HEK293 (cell line): ENCODE measurements at regions not wholly inside any gene's neighbourhood (a gene's known extent, or its start where the extent isn't known, plus 50 kb on each side); places are given as distances from the start of the nearest gene placed in this dataset.

ENCODE experiments used
- CTCF ChIA-PET: fragments of 350-600 bp; formaldehyde crosslinking; extraction: SDS; loops from one replicate; lab custom pipeline; 2021; ENCODE audit warnings: antibody characterized with exemption; lab: Yijun Ruan, JAX
- POLR2A ChIA-PET: fragments of 300-600 bp; formaldehyde crosslinking; extraction: SDS; loops from one replicate; lab custom pipeline; 2020; ENCODE audit warnings: antibody characterized with exemption, inconsistent platforms; lab: Yijun Ruan, JAX
- H3K27ac ChIP-seq: fragments of 200-500 bp; sonication (Bioruptor generic); 2 replicates; pipeline ENCODE4 v1.5.1; 2014; ENCODE audit warnings: low read depth, low read length, control low read depth, inconsistent platforms; ENCODE audit errors: extremely low read depth
- H3K36me3 ChIP-seq, 2 experiments: fragments of 200-500 bp in 1 of 2; sonication (Bioruptor generic) in 1 of 2; 1 replicate in 1 of 2; 2 replicates in 1 of 2; pipeline ENCODE4 v1.5.1; 2014 to 2017; ENCODE audit warnings: inconsistent platforms in 2 of 2, low read length in 2 of 2; ENCODE audit not compliant: control insufficient read depth in 2 of 2, insufficient read depth in 1 of 2
- H3K4me1 ChIP-seq: fragments of 200-500 bp; sonication (Bioruptor generic); 2 replicates; pipeline ENCODE4 v1.5.1; 2014; ENCODE audit warnings: mild to moderate bottlenecking, low read length, inconsistent platforms; ENCODE audit not compliant: control insufficient read depth, insufficient read depth
- H3K4me3 ChIP-seq: 2 replicates; pipeline ENCODE4 v1.5.1; 2011; ENCODE audit warnings: low read depth, mild to moderate bottlenecking, control low read depth, low read length, moderate library complexity
- H3K9me3 ChIP-seq: fragments of 200-500 bp; sonication (Bioruptor generic); 2 replicates; pipeline ENCODE4 v1.5.1; 2014; ENCODE audit warnings: low read depth, low read length, inconsistent platforms; ENCODE audit not compliant: control insufficient read depth, insufficient read depth
- AEBP2 ChIP-seq: fragments of 450-650 bp; formaldehyde crosslinking; IDR thresholded peaks from 2 replicates; pipeline ENCODE4 v1.5.1; 2016; ENCODE audit warnings: missing biosample characterization, missing genetic modification characterization, borderline replicate concordance
- HOXA7 ChIP-seq: sonication (generic); formaldehyde crosslinking; IDR thresholded peaks from 2 replicates; pipeline ENCODE4 v1.8.1; 2022; ENCODE audit warnings: missing genetic modification reagents, borderline replicate concordance
- ZBTB17 ChIP-seq: fragments of 450-650 bp; formaldehyde crosslinking; IDR thresholded peaks from 2 replicates; pipeline ENCODE4 v1.5.1; 2016; ENCODE audit warnings: missing biosample characterization, missing genetic modification characterization
- ZBTB49 ChIP-seq: fragments of 450-650 bp; formaldehyde crosslinking; IDR thresholded peaks from 2 replicates; pipeline ENCODE4 v1.5.1; 2016; ENCODE audit warnings: missing biosample characterization, missing genetic modification characterization, low read depth
- ZNF112 ChIP-seq: fragments of 450-650 bp; formaldehyde crosslinking; IDR thresholded peaks from 2 replicates; pipeline ENCODE4 v1.5.0; 2017; ENCODE audit warnings: missing biosample characterization, missing genetic modification characterization
- ZNF114 ChIP-seq: fragments of 450-650 bp; formaldehyde crosslinking; IDR thresholded peaks from 2 replicates; pipeline ENCODE4 v1.5.0; 2017; ENCODE audit warnings: missing biosample characterization, missing genetic modification characterization
- ZNF138 ChIP-seq: fragments of 450-650 bp; formaldehyde crosslinking; IDR thresholded peaks from 2 replicates; pipeline ENCODE4 v1.5.1; 2016; ENCODE audit warnings: missing biosample characterization, missing genetic modification characterization, borderline replicate concordance
- ZNF2 ChIP-seq: fragments of 450-650 bp; formaldehyde crosslinking; IDR thresholded peaks from 2 replicates; pipeline ENCODE4 v1.5.1; 2016; ENCODE audit warnings: missing biosample characterization, missing genetic modification characterization
- ZNF223 ChIP-seq: fragments of 450-650 bp; formaldehyde crosslinking; IDR thresholded peaks from 2 replicates; pipeline ENCODE4 v1.5.1; 2016; ENCODE audit warnings: missing biosample characterization, missing genetic modification characterization
- ZNF266 ChIP-seq: fragments of 450-650 bp; formaldehyde crosslinking; IDR thresholded peaks from 2 replicates; pipeline ENCODE4 v1.5.1; 2016; ENCODE audit warnings: missing biosample characterization, missing genetic modification characterization, low read depth
- ZNF280D ChIP-seq: fragments of 450-650 bp; formaldehyde crosslinking; IDR thresholded peaks from 2 replicates; pipeline ENCODE4 v1.5.1; 2016; ENCODE audit warnings: missing biosample characterization, missing genetic modification characterization
- ZNF354C ChIP-seq: fragments of 450-650 bp; formaldehyde crosslinking; IDR thresholded peaks from 2 replicates; pipeline ENCODE4 v1.5.1; 2016; ENCODE audit warnings: missing biosample characterization, missing genetic modification characterization, low read depth, borderline replicate concordance
- ZNF423 ChIP-seq: fragments of 450-650 bp; formaldehyde crosslinking; IDR thresholded peaks from 2 replicates; pipeline ENCODE4 v1.5.1; 2016; ENCODE audit warnings: missing biosample characterization, missing genetic modification characterization
- ZNF555 ChIP-seq: fragments of 450-650 bp; formaldehyde crosslinking; conservative IDR thresholded peaks from 2 replicates; pipeline ENCODE4 v1.5.1; 2017; ENCODE audit warnings: missing biosample characterization, mild to moderate bottlenecking, missing genetic modification characterization, inconsistent platforms
- ZNF645 ChIP-seq: fragments of 450-650 bp; formaldehyde crosslinking; IDR thresholded peaks from 2 replicates; pipeline ENCODE4; 2016; ENCODE audit warnings: missing biosample characterization, missing genetic modification characterization
- ZNF677 ChIP-seq: fragments of 450-650 bp; IDR thresholded peaks from 2 replicates; pipeline ENCODE4 v1.5.0; 2018; ENCODE audit warnings: missing biosample characterization, mild to moderate bottlenecking, missing genetic modification characterization, moderate library complexity
- ZNF692 ChIP-seq: fragments of 450-650 bp; formaldehyde crosslinking; IDR thresholded peaks from 2 replicates; pipeline ENCODE4 v1.5.1; 2016; ENCODE audit warnings: missing biosample characterization, missing genetic modification characterization
- TF ChIP-seq, protein P1 (sequence below): fragments of 450-650 bp; formaldehyde crosslinking; IDR thresholded peaks from 2 replicates; pipeline ENCODE4 v1.5.1; 2017; ENCODE audit warnings: missing biosample characterization, missing genetic modification characterization
- TF ChIP-seq, protein P2 (sequence below): fragments of 450-650 bp; formaldehyde crosslinking; IDR thresholded peaks from 2 replicates; pipeline ENCODE4 v1.5.1; 2016; ENCODE audit warnings: missing biosample characterization, missing genetic modification characterization
- TF ChIP-seq, protein P3 (sequence below): fragments of 450-650 bp; formaldehyde crosslinking; IDR thresholded peaks from 2 replicates; pipeline ENCODE4 v1.5.1; 2016; ENCODE audit warnings: missing biosample characterization, missing genetic modification characterization

GRCh38 chr18:65411061-65411460 lies 339.8 kb upstream of the CDH7 start (continued):
- TF ChIP-seq, protein P1, sequence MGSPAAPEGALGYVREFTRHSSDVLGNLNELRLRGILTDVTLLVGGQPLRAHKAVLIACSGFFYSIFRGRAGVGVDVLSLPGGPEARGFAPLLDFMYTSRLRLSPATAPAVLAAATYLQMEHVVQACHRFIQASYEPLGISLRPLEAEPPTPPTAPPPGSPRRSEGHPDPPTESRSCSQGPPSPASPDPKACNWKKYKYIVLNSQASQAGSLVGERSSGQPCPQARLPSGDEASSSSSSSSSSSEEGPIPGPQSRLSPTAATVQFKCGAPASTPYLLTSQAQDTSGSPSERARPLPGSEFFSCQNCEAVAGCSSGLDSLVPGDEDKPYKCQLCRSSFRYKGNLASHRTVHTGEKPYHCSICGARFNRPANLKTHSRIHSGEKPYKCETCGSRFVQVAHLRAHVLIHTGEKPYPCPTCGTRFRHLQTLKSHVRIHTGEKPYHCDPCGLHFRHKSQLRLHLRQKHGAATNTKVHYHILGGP: no peak
- TF ChIP-seq ZBTB49 (tag by site-specific recombination): no peak
- no peak for TF ChIP-seq ZNF138 (tag by site-specific recombination)
- TF ChIP-seq ZNF555 (tag by site-specific recombination): no peak

DNA sequence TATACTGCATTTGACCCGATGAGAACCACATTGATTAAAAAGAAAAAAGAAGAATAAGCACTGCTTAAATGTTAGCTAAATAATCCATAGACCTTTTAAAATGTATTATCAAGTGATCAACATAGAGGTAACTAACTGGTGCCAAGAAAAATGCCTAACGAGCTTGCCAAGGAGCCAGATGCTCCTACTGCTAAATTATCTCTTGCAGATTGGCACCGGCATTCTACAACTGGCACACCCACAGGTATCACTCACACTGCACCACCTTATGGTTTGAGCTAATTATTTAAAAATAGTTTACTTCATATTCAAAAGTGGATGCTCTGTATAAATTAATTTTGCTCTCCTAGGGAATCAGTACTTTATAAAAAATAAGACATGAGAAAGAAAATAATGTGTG lies 341.6 kb upstream of the CDH7 start:
- TF ChIP-seq ZNF2 (no peak), ZNF645 (tag by site-specific recombination) (no peak)
- H3K4me1 ChIP-seq: no peaks in the 10 kb centered on the region
- no peaks in the 10 kb centered on the region for H3K36me3 ChIP-seq
- no peak overlapping the region for H3K4me3 ChIP-seq
- H3K27ac ChIP-seq: no peak overlapping the region
- CTCF ChIA-PET: no interaction called here
- no peaks in the 10 kb centered on the region for H3K9me3 ChIP-seq
- POLR2A ChIA-PET: no interaction called here

- TF ChIP-seq ZNF423 (no peak), HOXA7 (no peak), AEBP2 (tag by site-specific recombination) (no peak), ZNF354C (tag by site-specific recombination) (no peak), ZNF677 (tag by site-specific recombination) (no peak), ZNF692 (tag by site-specific recombination) (no peak), ZNF266 (tag by site-specific recombination) (no peak), ZNF112 (tag by site-specific recombination) (no peak), ZNF280D (tag by site-specific recombination) (no peak), ZBTB17 (tag by site-specific recombination) (no peak), ZNF114 (tag by site-specific recombination) (no peak), ZNF223 (tag by site-specific recombination) (no peak)
- TF ChIP-seq, protein P2, sequence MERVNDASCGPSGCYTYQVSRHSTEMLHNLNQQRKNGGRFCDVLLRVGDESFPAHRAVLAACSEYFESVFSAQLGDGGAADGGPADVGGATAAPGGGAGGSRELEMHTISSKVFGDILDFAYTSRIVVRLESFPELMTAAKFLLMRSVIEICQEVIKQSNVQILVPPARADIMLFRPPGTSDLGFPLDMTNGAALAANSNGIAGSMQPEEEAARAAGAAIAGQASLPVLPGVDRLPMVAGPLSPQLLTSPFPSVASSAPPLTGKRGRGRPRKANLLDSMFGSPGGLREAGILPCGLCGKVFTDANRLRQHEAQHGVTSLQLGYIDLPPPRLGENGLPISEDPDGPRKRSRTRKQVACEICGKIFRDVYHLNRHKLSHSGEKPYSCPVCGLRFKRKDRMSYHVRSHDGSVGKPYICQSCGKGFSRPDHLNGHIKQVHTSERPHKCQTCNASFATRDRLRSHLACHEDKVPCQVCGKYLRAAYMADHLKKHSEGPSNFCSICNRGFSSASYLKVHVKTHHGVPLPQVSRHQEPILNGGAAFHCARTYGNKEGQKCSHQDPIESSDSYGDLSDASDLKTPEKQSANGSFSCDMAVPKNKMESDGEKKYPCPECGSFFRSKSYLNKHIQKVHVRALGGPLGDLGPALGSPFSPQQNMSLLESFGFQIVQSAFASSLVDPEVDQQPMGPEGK (tag by site-specific recombination): no peak
- TF ChIP-seq, protein P3, sequence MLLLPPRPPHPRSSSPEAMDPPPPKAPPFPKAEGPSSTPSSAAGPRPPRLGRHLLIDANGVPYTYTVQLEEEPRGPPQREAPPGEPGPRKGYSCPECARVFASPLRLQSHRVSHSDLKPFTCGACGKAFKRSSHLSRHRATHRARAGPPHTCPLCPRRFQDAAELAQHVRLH (tag by site-specific recombination): no peak
- no peak overlapping the region for H3K4me3 ChIP-seq
- no peaks in the 10 kb centered on the region for H3K9me3 ChIP-seq
- CTCF ChIA-PET: no interaction called here
- H3K4me1 ChIP-seq: no peaks in the 10 kb centered on the region
- H3K36me3 ChIP-seq: no peaks in the 10 kb centered on the region
- POLR2A ChIA-PET: no interaction called here
- no peak overlapping the region for H3K27ac ChIP-seq
Observed at GRCh38 chr18:65403534-65403933, 347.3 kb upstream of the CDH7 start.
